Spleen (tissue), 11 donors: ENCODE measurements at regions not wholly inside any gene's neighbourhood (a gene's known extent, or its start where the extent isn't known, plus 50 kb on each side); places are given as distances from the start of the nearest gene placed in this dataset.

Experiments used
- DNase-seq: peaks from one replicate; pipeline ENCODE4 v3.0.0-alpha.2; 2020
- H3K27ac ChIP-seq, 8 donors: fragments of 200-600 bp; sonication (generic) in 7 of 8; 1 replicate in 4 of 8; 2 replicates in 4 of 8; pipeline versions ENCODE4 v1.5.0 to v1.8.0; 2016 to 2021; ENCODE audit warnings: inconsistent platforms in 4 of 8, mild to moderate bottlenecking in 4 of 8, moderate library complexity in 1 of 8
- H3K27me3 ChIP-seq, 7 donors: fragments of 200-600 bp; sonication (generic) in 6 of 7; replicated peaks in 1 of 7; 1 replicate in 4 of 7; 2 replicates in 3 of 7; pipeline versions ENCODE4 v1.5.0 to v1.8.0; 2016 to 2021; ENCODE audit warnings: inconsistent platforms in 3 of 7, mild to moderate bottlenecking in 1 of 7
- H3K36me3 ChIP-seq, 6 donors: fragments of 200-600 bp; sonication (generic) in 5 of 6; 1 replicate in 4 of 6; 2 replicates in 2 of 6; pipeline versions ENCODE4 v1.5.0 to v1.8.0; 2016 to 2021; ENCODE audit warnings: inconsistent platforms in 2 of 6
- H3K4me1 ChIP-seq, 6 donors: fragments of 200-600 bp; sonication (generic) in 5 of 6; 1 replicate in 3 of 6; 2 replicates in 3 of 6; pipeline versions ENCODE4 v1.5.0 to v1.8.0; 2016 to 2021; ENCODE audit warnings: inconsistent platforms in 3 of 6
- H3K4me3 ChIP-seq, 8 donors: fragments of 200-600 bp; sonication (generic) in 7 of 8; 1 replicate in 4 of 8; 2 replicates in 4 of 8; pipeline versions ENCODE4 v1.5.0 to v1.8.0; 2016 to 2021; ENCODE audit warnings: inconsistent platforms in 4 of 8, mild to moderate bottlenecking in 4 of 8, moderate library complexity in 2 of 8
- H3K9me3 ChIP-seq, 8 donors: fragments of 200-600 bp; sonication (generic) in 7 of 8; 1 replicate in 4 of 8; 2 replicates in 4 of 8; pipeline versions ENCODE4 v1.5.0 to v1.8.0; 2016 to 2021; ENCODE audit warnings: inconsistent platforms in 4 of 8
- POLR2A ChIP-seq, 3 donors: fragments of 450-650 bp; IDR thresholded peaks; one replicate each; pipeline ENCODE4 v1.5.1; 2017; ENCODE audit warnings: antibody characterized with exemption in 3 of 3, mild to moderate bottlenecking in 1 of 3
- POLR2AphosphoS5 ChIP-seq, 3 donors: sonication (generic); formaldehyde crosslinking; IDR thresholded peaks; one replicate each; pipeline ENCODE4 v1.5.1; 2017; ENCODE audit warnings: antibody characterized with exemption in 3 of 3
- WGBS, 5 donors: extraction: QIAGEN DNeasy Blood & Tissue Kit in 3 of 5; methylation state at CpG; one replicate each; pipeline versions ENCODE4 v1.1.5 to v1.1.7; 2013 to 2018; 5-methylcytosine and 5-hydroxymethylcytosine counted together
- intact Hi-C: fragments of 100-400 bp; cut with DNase I; formaldehyde crosslinking; loops from one replicate; pipeline ENCODE4 v1.15.0; 2023; ENCODE audit warnings: low total_unique reads
- TF ChIP-seq, protein P1 (sequence below), 11 experiments: fragments of 200-600 bp in 7 of 11; fragments of 450-650 bp in 4 of 11; sonication (generic) in 4 of 11; IDR thresholded peaks in 8 of 11; conservative IDR thresholded peaks in 3 of 11; 1 replicate in 7 of 11; 2 replicates in 4 of 11; pipeline versions ENCODE4 v1.4.0 to v1.8.0; 2016 to 2021; ENCODE audit warnings: antibody characterized with exemption in 11 of 11, inconsistent platforms in 4 of 11, mild to moderate bottlenecking in 1 of 11
- donor health status: healthy with polysubstance abuse.
- donor health status: DM: no; HTN: no; CAD: no; lungs with moderate emphysema.
- donor health status: DM: no; HTN: no; CAD: no.
- donor health status: Bipolar disorder and iron deficiency.
- donor health status: healthy.
- donor health status: DM: no; HTN: no; CAD: no.
- donor health status: DM: yes; HTN: yes; CAD: no.

GRCh38 chr5:6250121-6250520 lies 128.2 kb downstream of the MED10 start:
- Histone ChIP-seq H3K27me3 (no peaks in the 10 kb centered on the region), H3K36me3 (no peaks in the 10 kb centered on the region), H3K27ac (no peak overlapping the region), H3K4me3 (no peak overlapping the region), H3K9me3 (peaks cover 0 to 9% (median 5%) of the 10 kb centered on the region in 8 donors), H3K4me1 (no peaks in the 10 kb centered on the region)
- WGBS, 5 donors = 83 to 94% (median 86%) methylated on average over 7 of the region's 7 CpGs
- intact Hi-C loops = no loop called here
- TF ChIP-seq, protein P1, sequence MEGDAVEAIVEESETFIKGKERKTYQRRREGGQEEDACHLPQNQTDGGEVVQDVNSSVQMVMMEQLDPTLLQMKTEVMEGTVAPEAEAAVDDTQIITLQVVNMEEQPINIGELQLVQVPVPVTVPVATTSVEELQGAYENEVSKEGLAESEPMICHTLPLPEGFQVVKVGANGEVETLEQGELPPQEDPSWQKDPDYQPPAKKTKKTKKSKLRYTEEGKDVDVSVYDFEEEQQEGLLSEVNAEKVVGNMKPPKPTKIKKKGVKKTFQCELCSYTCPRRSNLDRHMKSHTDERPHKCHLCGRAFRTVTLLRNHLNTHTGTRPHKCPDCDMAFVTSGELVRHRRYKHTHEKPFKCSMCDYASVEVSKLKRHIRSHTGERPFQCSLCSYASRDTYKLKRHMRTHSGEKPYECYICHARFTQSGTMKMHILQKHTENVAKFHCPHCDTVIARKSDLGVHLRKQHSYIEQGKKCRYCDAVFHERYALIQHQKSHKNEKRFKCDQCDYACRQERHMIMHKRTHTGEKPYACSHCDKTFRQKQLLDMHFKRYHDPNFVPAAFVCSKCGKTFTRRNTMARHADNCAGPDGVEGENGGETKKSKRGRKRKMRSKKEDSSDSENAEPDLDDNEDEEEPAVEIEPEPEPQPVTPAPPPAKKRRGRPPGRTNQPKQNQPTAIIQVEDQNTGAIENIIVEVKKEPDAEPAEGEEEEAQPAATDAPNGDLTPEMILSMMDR (IDR thresholded peaks at IDR 0.05 in 8 of 11, conservative IDR thresholded peaks at IDR 0.05 in 3 of 11) = no peak
- TF ChIP-seq POLR2A (IDR thresholded peaks at IDR 0.05) (no peak), POLR2AphosphoS5 (IDR thresholded peaks at IDR 0.05) (no peak)
- no peak for DNase-seq

DNA sequence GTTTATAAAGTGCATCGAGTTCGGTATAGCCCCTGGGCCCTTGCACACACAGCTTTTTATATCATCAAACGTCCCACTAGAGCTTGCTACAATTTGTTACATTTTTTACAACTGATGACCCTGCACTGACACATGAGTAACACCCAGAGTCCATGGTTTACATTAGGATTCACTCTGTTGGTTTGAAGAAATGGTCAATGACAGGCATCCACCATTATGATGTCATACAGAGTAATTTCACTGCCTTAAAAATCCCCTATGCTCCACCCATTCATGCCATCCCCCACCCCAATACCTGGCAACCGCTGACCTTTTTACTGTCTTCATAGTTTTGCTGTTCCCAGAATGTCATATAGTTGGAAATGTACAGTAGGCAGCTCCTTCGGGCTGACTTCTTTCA lies 130.2 kb downstream of the MED10 start:
- TF ChIP-seq POLR2AphosphoS5 (IDR thresholded peaks at IDR 0.05) (no peak), POLR2A (IDR thresholded peaks at IDR 0.05) (no peak)
- TF ChIP-seq, protein P1 (IDR thresholded peaks at IDR 0.05 in 8 of 11, conservative IDR thresholded peaks at IDR 0.05 in 3 of 11) = no peak
- Histone ChIP-seq H3K27me3 (no peaks in the 10 kb centered on the region), H3K36me3 (no peaks in the 10 kb centered on the region), H3K4me1 (no peaks in the 10 kb centered on the region), H3K4me3 (no peak overlapping the region), H3K9me3 (peaks cover 0 to 9% (median 5%) of the 10 kb centered on the region in 8 donors), H3K27ac (no peak overlapping the region)
- intact Hi-C loops = no loop called here
- 81 to 88% (median 83%) methylated on average over 5 of the region's 5 CpGs for WGBS, 5 donors
- DNase-seq = no peak

DNA sequence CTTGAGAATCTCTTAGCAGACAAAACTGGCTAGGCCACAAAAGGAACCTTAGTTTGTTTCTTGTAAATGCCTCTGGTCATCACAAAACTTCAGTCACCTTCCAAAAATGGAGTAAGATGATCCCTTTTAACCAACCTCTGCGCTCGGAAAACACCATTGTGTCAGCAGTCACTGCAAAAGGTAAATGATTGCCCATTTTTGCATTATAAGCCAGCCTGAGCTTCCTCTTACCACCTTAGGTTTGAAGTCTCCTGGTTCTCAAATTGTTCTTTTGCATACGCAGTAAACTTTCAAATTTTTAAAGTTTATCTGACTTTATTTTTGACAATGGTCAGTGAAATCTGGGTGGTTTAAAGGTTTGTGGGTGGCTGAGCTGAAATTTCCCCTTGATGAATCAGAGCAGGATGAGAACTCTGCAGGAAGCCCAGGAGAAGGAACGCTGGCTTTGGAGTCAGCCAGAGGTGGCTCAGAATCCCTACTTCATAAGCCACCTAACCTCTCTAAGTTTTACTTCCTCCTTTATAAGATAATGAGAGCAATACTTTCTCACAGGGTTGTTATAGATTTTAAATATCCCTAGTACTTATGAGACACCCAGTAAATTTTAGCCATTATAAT lies 131.4 kb downstream of the MED10 start:
- Histone ChIP-seq H3K36me3 (no peaks in the 10 kb centered on the region), H3K4me3 (no peak overlapping the region), H3K4me1 (no peaks in the 10 kb centered on the region), H3K9me3 (peaks cover 0 to 12% (median 6%) of the 10 kb centered on the region in 8 donors), H3K27ac (no peak overlapping the region), H3K27me3 (no peaks in the 10 kb centered on the region)
- whole genome bisulfite sequencing, 5 donors = 70 to 87% (median 80%) methylated on average over 4 of the region's 4 CpGs
- TF ChIP-seq, protein P1 (IDR thresholded peaks at IDR 0.05 in 8 of 11, conservative IDR thresholded peaks at IDR 0.05 in 3 of 11) = no peak
- TF ChIP-seq POLR2A (IDR thresholded peaks at IDR 0.05) (no peak), POLR2AphosphoS5 (IDR thresholded peaks at IDR 0.05) (no peak)
- no peak for DNase-seq
- intact Hi-C loops = no loop called here

DNA sequence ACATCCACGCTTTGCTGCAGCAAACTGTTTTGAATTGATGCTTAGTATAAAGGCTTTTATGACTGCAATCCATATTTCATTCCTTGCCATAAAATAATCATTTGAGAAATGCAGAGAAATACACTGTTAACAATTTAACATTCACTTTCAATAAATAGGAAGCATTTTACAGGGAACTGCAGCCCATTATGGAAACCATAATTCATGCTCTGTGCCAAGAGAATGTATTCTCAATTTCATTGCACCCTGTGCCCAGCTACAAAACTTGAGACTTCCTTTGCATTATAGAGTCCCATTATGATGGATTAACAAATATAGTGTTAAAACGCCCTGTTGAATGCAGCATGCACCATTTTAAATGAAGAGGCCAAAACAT lies 134.0 kb downstream of the MED10 start:
- no peaks in the 10 kb centered on the region for H3K4me1 ChIP-seq
- no peaks in the 10 kb centered on the region for H3K36me3 ChIP-seq
- WGBS, 5 donors = 62 to 82% (median 76%) methylated on average over 2 of the region's 2 CpGs
- H3K4me3 ChIP-seq = no peak overlapping the region
- H3K9me3 ChIP-seq = peaks cover 0 to 26% (median 13%) of the 10 kb centered on the region in 8 donors
- intact Hi-C loops = no loop called here
- no peak for DNase-seq
- TF ChIP-seq POLR2AphosphoS5 (IDR thresholded peaks at IDR 0.05) (no peak), POLR2A (IDR thresholded peaks at IDR 0.05) (no peak)
- TF ChIP-seq, protein P1 (IDR thresholded peaks at IDR 0.05 in 8 of 11, conservative IDR thresholded peaks at IDR 0.05 in 3 of 11) = no peak
- no peak overlapping the region for H3K27ac ChIP-seq
- no peaks in the 10 kb centered on the region for H3K27me3 ChIP-seq
